ENCODE measurements at regions not wholly inside any gene's neighbourhood (a gene's known extent, or its start where the extent isn't known, plus 50 kb on each side); places are given as distances from the start of the nearest gene placed in this dataset.

- Histone ChIP-seq H3K9me3 (ENCODE audit: low read length) (no peaks in the 10 kb centered on the region), H3K4me2 (ENCODE audit: low read length) (no peak overlapping the region), H3K4me3 (ENCODE audit: low read length) (no peak overlapping the region), H3K9ac (ENCODE audit: low read length) (no peak overlapping the region), H3K9me2 (ENCODE audit: insufficient read depth, low read length) (no peaks in the 10 kb centered on the region), H3F3A (ENCODE audit: insufficient read depth, low read length, poor library complexity, severe bottlenecking) (no peaks in the 10 kb centered on the region), H3K27ac (ENCODE audit: low read length) (no peak overlapping the region), H3K79me2 (replicated peaks; ENCODE audit: insufficient read depth, low read length) (no peaks in the 10 kb centered on the region), H2AFZ (ENCODE audit: low read depth, low read length) (no peak overlapping the region), H4K20me1 (ENCODE audit: insufficient read depth) (no peaks in the 10 kb centered on the region), H3K27me3 (ENCODE audit: insufficient read depth, low read depth, low read length) (no peaks in the 10 kb centered on the region), H3K36me3 (ENCODE audit: insufficient read depth, low read length) (no peaks in the 10 kb centered on the region)
- TF ChIP-seq EZH2 (IDR thresholded peaks at IDR 0.05; ENCODE audit: borderline replicate concordance, insufficient read depth, low read length, poor library complexity, severe bottlenecking), result no peak
- TF ChIP-seq TAF1 (IDR thresholded peaks at IDR 0.05; ENCODE audit: low read depth), result no peak
- TF ChIP-seq CTCF (IDR thresholded peaks at IDR 0.05; ENCODE audit: poor library complexity, severe bottlenecking), result no peak
- TF ChIP-seq SMC3 (conservative IDR thresholded peaks at IDR 0.05; ENCODE audit: poor library complexity), result no peak
- TF ChIP-seq POLR2AphosphoS5 (IDR thresholded peaks at IDR 0.05), result no peak
- no peak for TF ChIP-seq RAD21 (conservative IDR thresholded peaks at IDR 0.05)
- TF ChIP-seq, protein P1, sequence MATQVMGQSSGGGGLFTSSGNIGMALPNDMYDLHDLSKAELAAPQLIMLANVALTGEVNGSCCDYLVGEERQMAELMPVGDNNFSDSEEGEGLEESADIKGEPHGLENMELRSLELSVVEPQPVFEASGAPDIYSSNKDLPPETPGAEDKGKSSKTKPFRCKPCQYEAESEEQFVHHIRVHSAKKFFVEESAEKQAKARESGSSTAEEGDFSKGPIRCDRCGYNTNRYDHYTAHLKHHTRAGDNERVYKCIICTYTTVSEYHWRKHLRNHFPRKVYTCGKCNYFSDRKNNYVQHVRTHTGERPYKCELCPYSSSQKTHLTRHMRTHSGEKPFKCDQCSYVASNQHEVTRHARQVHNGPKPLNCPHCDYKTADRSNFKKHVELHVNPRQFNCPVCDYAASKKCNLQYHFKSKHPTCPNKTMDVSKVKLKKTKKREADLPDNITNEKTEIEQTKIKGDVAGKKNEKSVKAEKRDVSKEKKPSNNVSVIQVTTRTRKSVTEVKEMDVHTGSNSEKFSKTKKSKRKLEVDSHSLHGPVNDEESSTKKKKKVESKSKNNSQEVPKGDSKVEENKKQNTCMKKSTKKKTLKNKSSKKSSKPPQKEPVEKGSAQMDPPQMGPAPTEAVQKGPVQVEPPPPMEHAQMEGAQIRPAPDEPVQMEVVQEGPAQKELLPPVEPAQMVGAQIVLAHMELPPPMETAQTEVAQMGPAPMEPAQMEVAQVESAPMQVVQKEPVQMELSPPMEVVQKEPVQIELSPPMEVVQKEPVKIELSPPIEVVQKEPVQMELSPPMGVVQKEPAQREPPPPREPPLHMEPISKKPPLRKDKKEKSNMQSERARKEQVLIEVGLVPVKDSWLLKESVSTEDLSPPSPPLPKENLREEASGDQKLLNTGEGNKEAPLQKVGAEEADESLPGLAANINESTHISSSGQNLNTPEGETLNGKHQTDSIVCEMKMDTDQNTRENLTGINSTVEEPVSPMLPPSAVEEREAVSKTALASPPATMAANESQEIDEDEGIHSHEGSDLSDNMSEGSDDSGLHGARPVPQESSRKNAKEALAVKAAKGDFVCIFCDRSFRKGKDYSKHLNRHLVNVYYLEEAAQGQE (IDR thresholded peaks at IDR 0.05; ENCODE audit: borderline replicate concordance), result no peak
- no peak for TF ChIP-seq EP300 (conservative IDR thresholded peaks at IDR 0.05; ENCODE audit: poor library complexity, severe bottlenecking)
- no peak for TF ChIP-seq MXI1 (conservative IDR thresholded peaks at IDR 0.05; ENCODE audit: poor library complexity, severe bottlenecking)
These were observed 1310.1 kb upstream of the RAG2 start for GRCh38 chr11:37908219-37908548.

DNA sequence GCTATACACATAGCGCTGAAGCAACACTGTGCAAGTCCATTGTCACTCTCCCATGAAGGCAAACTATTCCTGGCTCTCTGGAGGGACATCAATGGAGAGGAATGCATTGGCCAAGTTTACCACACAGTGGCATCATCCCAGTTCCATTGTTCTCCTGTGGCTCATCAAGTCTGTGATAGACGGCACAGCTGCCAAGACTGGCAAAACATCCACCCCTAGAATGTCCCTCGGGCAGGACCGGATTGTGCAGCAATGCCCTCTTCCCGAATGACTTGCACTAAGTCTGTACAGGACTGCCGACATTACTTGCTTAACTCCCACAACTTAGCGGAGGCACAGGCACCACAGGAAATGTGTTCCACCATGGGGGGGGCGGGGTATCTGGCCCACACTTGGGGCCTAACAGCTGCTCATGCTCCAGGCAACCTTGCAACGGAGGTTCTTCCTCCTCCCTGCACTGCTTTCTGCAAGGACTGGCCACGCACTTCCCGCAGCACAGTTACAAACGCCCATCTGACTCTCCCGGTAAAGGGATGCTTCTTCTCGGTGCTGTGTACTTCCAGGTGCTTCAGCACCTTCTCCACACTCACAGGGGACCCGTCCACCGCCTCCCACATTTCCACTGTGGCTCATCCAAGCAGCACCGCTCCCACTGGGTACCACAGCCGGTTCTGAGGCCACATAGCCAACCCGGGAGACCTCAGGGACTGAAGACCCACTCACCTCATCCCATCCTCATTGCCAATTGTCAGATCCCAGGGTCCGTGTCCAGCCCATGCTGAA, 1309.6 kb upstream of the RAG2 start:
- no peak overlapping the region for H3K4me2 ChIP-seq (ENCODE audit: low read length)
- H3K9me3 ChIP-seq (ENCODE audit: low read length), result no peaks in the 10 kb centered on the region
- H4K20me1 ChIP-seq (ENCODE audit: insufficient read depth), result no peaks in the 10 kb centered on the region
- H3K27me3 ChIP-seq (ENCODE audit: insufficient read depth, low read depth, low read length), result no peaks in the 10 kb centered on the region
- no peaks in the 10 kb centered on the region for H3F3A ChIP-seq (ENCODE audit: insufficient read depth, low read length, poor library complexity, severe bottlenecking)
- no peaks in the 10 kb centered on the region for H3K36me3 ChIP-seq (ENCODE audit: insufficient read depth, low read length)
- no peak overlapping the region for H3K27ac ChIP-seq (ENCODE audit: low read length)
- no peaks in the 10 kb centered on the region for H3K9me2 ChIP-seq (ENCODE audit: insufficient read depth, low read length)
- H2AFZ ChIP-seq (ENCODE audit: low read depth, low read length), result no peak overlapping the region
- H3K4me3 ChIP-seq (ENCODE audit: low read length), result no peak overlapping the region
- TF ChIP-seq SMC3 (conservative IDR thresholded peaks at IDR 0.05; ENCODE audit: poor library complexity), result no peak
- TF ChIP-seq MXI1 (conservative IDR thresholded peaks at IDR 0.05; ENCODE audit: poor library complexity, severe bottlenecking), result no peak
- no peak for TF ChIP-seq EP300 (conservative IDR thresholded peaks at IDR 0.05; ENCODE audit: poor library complexity, severe bottlenecking)
- no peak for TF ChIP-seq EZH2 (IDR thresholded peaks at IDR 0.05; ENCODE audit: borderline replicate concordance, insufficient read depth, low read length, poor library complexity, severe bottlenecking)
- TF ChIP-seq CTCF (IDR thresholded peaks at IDR 0.05; ENCODE audit: poor library complexity, severe bottlenecking), result no peak
- no peak overlapping the region for H3K9ac ChIP-seq (ENCODE audit: low read length)
- no peaks in the 10 kb centered on the region for H3K79me2 ChIP-seq (replicated peaks; ENCODE audit: insufficient read depth, low read length)
